IMR-90 (cell line): ENCODE measurements at regions not wholly inside any gene's neighbourhood (a gene's known extent, or its start where the extent isn't known, plus 50 kb on each side); places are given as distances from the start of the nearest gene placed in this dataset.

ENCODE experiments used
- ATAC-seq: fragments of 200-7000 bp; cut with Tn5 transposase; 2 replicates; pipeline ENCODE4 v1.9.1; 2020; ENCODE audit warnings: low read depth, mild to moderate bottlenecking, moderate library complexity
- BruUV-seq: library from RNA; stranded (reverse); fragments of 400-500 nt; replicated peaks from 2 replicates; lab custom pipeline; 2021; lab: Mats Ljungman, UMichigan
- CTCF ChIA-PET: fragments of 300-600 bp; formaldehyde crosslinking; extraction: SDS; loops from one replicate; lab custom pipeline; 2021; ENCODE audit warnings: antibody characterized with exemption; lab: Yijun Ruan, JAX
- POLR2A ChIA-PET: fragments of 300-600 bp; sonication (Branson Sonifier 250); formaldehyde crosslinking; loops from one replicate; lab custom pipeline; 2022; ENCODE audit warnings: antibody characterized with exemption; ENCODE audit not compliant: unreplicated experiment; lab: Charles Lee
- DNase-seq: peaks from one replicate; pipeline ENCODE4 v3.0.0; 2013
- H2AFZ ChIP-seq: replicated peaks from 2 replicates; pipeline ENCODE3; 2013; ENCODE audit warnings: low read length, mild to moderate bottlenecking; ENCODE audit not compliant: poor library complexity
- H2AK5ac ChIP-seq: 2 replicates; pipeline ENCODE4 v1.6.1; 2013; ENCODE audit warnings: low read depth, low read length, inconsistent platforms
- H2AK9ac ChIP-seq: replicated peaks from 2 replicates; pipeline ENCODE3; 2013; ENCODE audit warnings: mild to moderate bottlenecking, low read depth, low read length, moderate library complexity; ENCODE audit not compliant: poor library complexity
- H2BK120ac ChIP-seq: 2 replicates; pipeline ENCODE4 v1.6.1; 2013; ENCODE audit warnings: low read depth, low read length, inconsistent platforms
- H2BK15ac ChIP-seq: 3 replicates; pipeline ENCODE4 v1.6.1; 2013; ENCODE audit warnings: low read depth, low read length, inconsistent platforms
- H2BK20ac ChIP-seq: 2 replicates; pipeline ENCODE4 v1.6.1; 2013; ENCODE audit warnings: low read depth, mild to moderate bottlenecking, inconsistent platforms, low read length, moderate library complexity
- H2BK5ac ChIP-seq: 2 replicates; pipeline ENCODE4 v1.6.1; 2013; ENCODE audit warnings: mild to moderate bottlenecking, low read depth, low read length, inconsistent platforms; ENCODE audit not compliant: poor library complexity, severe bottlenecking
- H3K14ac ChIP-seq: replicated peaks from 2 replicates; pipeline ENCODE4 v1.6.1; 2013; ENCODE audit warnings: low read depth, low read length, inconsistent platforms
- H3K18ac ChIP-seq: 2 replicates; pipeline ENCODE4 v1.6.1; 2013; ENCODE audit warnings: low read depth, low read length, control low read depth
- H3K23ac ChIP-seq: 2 replicates; pipeline ENCODE4 v1.6.1; 2013; ENCODE audit warnings: low read depth, low read length, inconsistent platforms
- H3K27ac ChIP-seq: 2 replicates; pipeline ENCODE4 v1.5.1; 2013; ENCODE audit warnings: mild to moderate bottlenecking, control low read depth, low read length; ENCODE audit not compliant: insufficient read depth
- H3K27me3 ChIP-seq: 2 replicates; pipeline ENCODE4 v1.6.1; 2013; ENCODE audit warnings: low read length; ENCODE audit not compliant: control insufficient read depth, insufficient read depth
- H3K36me3 ChIP-seq: 2 replicates; pipeline ENCODE4 v1.6.1; 2013; ENCODE audit warnings: low read length, mixed read lengths; ENCODE audit not compliant: control insufficient read depth, insufficient read depth
- H3K4ac ChIP-seq: 2 replicates; pipeline ENCODE4 v1.6.1; 2013; ENCODE audit warnings: low read depth, low read length, inconsistent platforms
- H3K4me1 ChIP-seq: 2 replicates; pipeline ENCODE4 v1.6.1; 2013; ENCODE audit warnings: low read length, mixed read lengths; ENCODE audit not compliant: control insufficient read depth, insufficient read depth
- H3K4me2 ChIP-seq: 2 replicates; pipeline ENCODE4 v1.6.1; 2013; ENCODE audit warnings: low read depth, mild to moderate bottlenecking, control low read depth, low read length, moderate library complexity
- H3K4me3 ChIP-seq: 2 replicates; pipeline ENCODE4 v1.5.1; 2013; ENCODE audit warnings: low read depth, mild to moderate bottlenecking, control low read depth, low read length, moderate library complexity; ENCODE audit not compliant: insufficient read depth
- H3K56ac ChIP-seq: 2 replicates; pipeline ENCODE4 v1.6.1; 2013; ENCODE audit warnings: low read length, inconsistent platforms; ENCODE audit not compliant: insufficient read depth; ENCODE audit errors: extremely low read depth
- H3K79me1 ChIP-seq, 2 experiments: 2 replicates each; pipeline ENCODE4 v1.6.1; 2013; ENCODE audit warnings: low read length in 2 of 2, inconsistent platforms in 1 of 2, low read depth in 1 of 2
- H3K9ac ChIP-seq: 2 replicates; pipeline ENCODE4 v1.6.1; 2013; ENCODE audit warnings: low read depth, low read length, control low read depth
- H3K9me1 ChIP-seq: 2 replicates; pipeline ENCODE4 v1.6.1; 2013; ENCODE audit warnings: low read length, inconsistent platforms; ENCODE audit not compliant: insufficient read depth
- H3K9me3 ChIP-seq: 2 replicates; pipeline ENCODE4 v1.6.1; 2013; ENCODE audit warnings: low read length; ENCODE audit not compliant: control insufficient read depth, insufficient read depth
- H4K20me1 ChIP-seq: 2 replicates; pipeline ENCODE4 v1.6.1; 2013; ENCODE audit warnings: low read length, inconsistent platforms; ENCODE audit not compliant: insufficient read depth
- H4K5ac ChIP-seq: 2 replicates; pipeline ENCODE4 v1.6.1; 2013; ENCODE audit warnings: mild to moderate bottlenecking, low read depth, low read length, control low read depth
- H4K8ac ChIP-seq, 2 experiments: 2 replicates each; pipeline ENCODE4 v1.6.1; 2013; ENCODE audit warnings: low read depth in 2 of 2, low read length in 2 of 2, control low read depth in 1 of 2, inconsistent platforms in 1 of 2
- H4K91ac ChIP-seq: 2 replicates; pipeline ENCODE4 v1.6.1; 2013; ENCODE audit warnings: low read depth, low read length, inconsistent platforms; ENCODE audit not compliant: insufficient read depth
- CEBPB ChIP-seq: IDR thresholded peaks from 2 replicates; pipeline ENCODE4 v1.6.1; 2012; ENCODE audit warnings: low read depth, low read length, improper control_type of control experiment
- RAD21 ChIP-seq: IDR thresholded peaks from 2 replicates; pipeline ENCODE4 v1.6.1; 2012; ENCODE audit warnings: low read length, improper control_type of control experiment
- USF2 ChIP-seq: fragments of 150-350 bp; IDR thresholded peaks from 2 replicates; pipeline ENCODE4 v1.6.1; 2017; ENCODE audit warnings: mild to moderate bottlenecking, antibody characterized with exemption, low read length, low read depth
- WGBS, 2 experiments: methylation state at CpG; one replicate each; pipeline versions ENCODE4 v1.1.5 to v1.1.7; 2013; ENCODE audit warnings: missing lambda C conversion rate in 2 of 2; ENCODE audit not compliant: insufficient read length in 1 of 2; ENCODE audit errors: extremely low coverage in 2 of 2; 5-methylcytosine and 5-hydroxymethylcytosine counted together
- dilution Hi-C: fragments of 300-500 bp; cut with HindIII; formaldehyde crosslinking; loops from one replicate; pipeline ENCODE4 v1.14.3; 2018; ENCODE audit warnings: low sequenced_read_pairs; ENCODE audit not compliant: unreplicated experiment
- in situ Hi-C: fragments of 300-500 bp; cut with MboI; formaldehyde crosslinking; loops from 3 replicates; pipeline ENCODE4 v1.14.3; 2019; ENCODE audit warnings: low sequenced_read_pairs, inconsistent platforms, mixed read lengths
- intact Hi-C: fragments of 100-400 bp; cut with micrococcal nuclease; formaldehyde crosslinking; loops from 2 replicates; pipeline ENCODE4 v1.10.0; 2022

DNA sequence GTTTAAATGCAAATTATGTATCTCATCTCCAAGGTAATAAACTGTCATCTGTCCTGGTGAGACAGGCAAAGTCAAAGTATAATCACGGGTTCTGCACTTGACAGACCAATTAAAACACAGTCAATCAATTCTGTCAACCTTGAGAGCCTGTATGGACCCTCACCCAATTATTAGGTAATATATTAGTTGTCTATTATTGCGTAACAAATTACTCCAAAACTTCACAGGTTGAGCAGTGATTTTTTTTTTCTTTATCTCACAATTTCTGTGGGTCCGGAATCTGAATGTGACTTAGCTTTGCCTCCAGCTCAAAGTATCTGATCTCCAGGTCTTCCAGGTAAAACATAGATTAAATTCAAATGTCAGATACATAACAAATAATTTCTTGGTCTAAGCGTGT lies 707.4 kb upstream of the ARGLU1 start:
- Histone ChIP-seq H3K14ac (no peak overlapping the region), H4K8ac (no peak overlapping the region), H3K27me3 (no peaks in the 10 kb centered on the region), H4K5ac (no peak overlapping the region), H3K9ac (no peak overlapping the region), H2BK5ac (no peak overlapping the region), H3K27ac (no peak overlapping the region), H4K20me1 (no peaks in the 10 kb centered on the region), H2BK15ac (no peak overlapping the region), H3K23ac (no peak overlapping the region), H2AK9ac (no peak overlapping the region), H4K91ac (no peak overlapping the region), H3K18ac (no peak overlapping the region), H2BK20ac (no peak overlapping the region; the same call in 1 of the 2 replicates), H2BK120ac (no peak overlapping the region), H2AFZ (no peak overlapping the region), H3K4ac (0 out of 2 replicates have a peak overlapping the region, but pooled peaks have one; percentile 81), H2AK5ac (no peak overlapping the region), H3K9me1 (peaks cover 2% of the 10 kb centered on the region; the same call in 1 of the 2 replicates), H3K4me1 (peaks cover 10% of the 10 kb centered on the region), H3K56ac (no peak overlapping the region), H3K4me2 (no peak overlapping the region), H3K79me1 (peaks cover 20 to 28% of the 10 kb centered on the region in 2 experiments), H3K9me3 (no peaks in the 10 kb centered on the region), H3K36me3 (no peaks in the 10 kb centered on the region), H3K4me3 (no peak overlapping the region)
- dilution Hi-C loops, result no loop called here
- DNase-seq (no peak), ATAC-seq (no peak)
- WGBS, 2 experiments, result no CpG with 5 or more reads among the region's 4 CpGs
- no TSS peak for BruUV-seq
- TF ChIP-seq USF2, result no peak
- TF ChIP-seq CEBPB, result peak; percentile 89
- no peak for TF ChIP-seq RAD21
- CTCF ChIA-PET, result no interaction called here
- intact Hi-C loops, result no loop called here
- POLR2A ChIA-PET, result no interaction called here
- in situ Hi-C loops, result no loop called here
